SK-N-MC (cell line): ENCODE measurements at regions not wholly inside any gene's neighbourhood (a gene's known extent, or its start where the extent isn't known, plus 50 kb on each side); places are given as distances from the start of the nearest gene placed in this dataset.

Experiments
- EZH2 ChIP-seq: fragments of 200-600 bp; sonication (generic); IDR thresholded peaks from one replicate; pipeline ENCODE4 v1.6.1; 2017; ENCODE audit warnings: antibody characterized with exemption
- POLR2AphosphoS5 ChIP-seq: IDR thresholded peaks from 2 replicates; pipeline ENCODE4 v1.6.1; 2012; ENCODE audit warnings: mild to moderate bottlenecking, low read depth, low read length, borderline replicate concordance

- TF ChIP-seq POLR2AphosphoS5 (no peak), EZH2 (no peak)
These were observed 332.1 kb upstream of the CDH20 start for GRCh38 chr18:61001138-61001537.
